Colonic mucosa (tissue), 4 donors: ENCODE measurements at regions not wholly inside any gene's neighbourhood (a gene's known extent, or its start where the extent isn't known, plus 50 kb on each side); places are given as distances from the start of the nearest gene placed in this dataset.

ENCODE experiments used
- DNase-seq: peaks from one replicate; pipeline ENCODE4 v3.0.0-alpha.2; 2020
- H3K27ac ChIP-seq: fragments of 200-600 bp; one replicate; pipeline ENCODE4 v1.8.0; 2021
- H3K27me3 ChIP-seq: fragments of 200-600 bp; one replicate; pipeline ENCODE4 v1.8.0; 2021
- H3K36me3 ChIP-seq: fragments of 200-600 bp; one replicate; pipeline ENCODE4 v1.8.0; 2021
- H3K4me1 ChIP-seq: fragments of 200-600 bp; one replicate; pipeline ENCODE4 v1.8.0; 2021; ENCODE audit warnings: mild to moderate bottlenecking
- H3K4me3 ChIP-seq: fragments of 200-600 bp; one replicate; pipeline ENCODE4 v1.8.0; 2021
- H3K9ac ChIP-seq, 2 donors: one replicate each; pipeline ENCODE4 v1.7.0; 2013; ENCODE audit warnings: control low read depth in 2 of 2, low read depth in 2 of 2, low read length in 2 of 2
- H3K9me3 ChIP-seq: fragments of 200-600 bp; one replicate; pipeline ENCODE4 v1.8.0; 2021
- CTCF ChIP-seq: fragments of 200-600 bp; IDR thresholded peaks from one replicate; pipeline ENCODE4 v1.8.0; 2022; ENCODE audit warnings: antibody characterized with exemption, mild to moderate bottlenecking
- intact Hi-C: fragments of 100-400 bp; cut with DNase I; formaldehyde crosslinking; loops from one replicate; pipeline ENCODE4 v1.14.1; 2022
- donor health status: healthy.
- donor health status: DM: no; HTN: no; CAD: no.
- donor health status: DM: no; HTN: no; CAD: no.

GRCh38 chr3:165389653-165390052, 193.5 kb upstream of the SLITRK3 start:
- Histone ChIP-seq H3K36me3 (no peaks in the 10 kb centered on the region), H3K27me3 (no peaks in the 10 kb centered on the region), H3K27ac (no peak overlapping the region), H3K4me3 (no peak overlapping the region), H3K4me1 (no peaks in the 10 kb centered on the region), H3K9ac (no peak overlapping the region), H3K9me3 (no peaks in the 10 kb centered on the region)
- intact Hi-C loops, result no loop called here
- DNase-seq, result no peak
- TF ChIP-seq CTCF, result no peak

GRCh38 chr3:165389064-165389463, 192.9 kb upstream of the SLITRK3 start:
- H3K36me3 ChIP-seq, result no peaks in the 10 kb centered on the region
- H3K27me3 ChIP-seq, result no peaks in the 10 kb centered on the region
- H3K4me1 ChIP-seq, result no peaks in the 10 kb centered on the region
- H3K4me3 ChIP-seq, result no peak overlapping the region
- H3K9ac ChIP-seq, result no peak overlapping the region
- H3K9me3 ChIP-seq, result no peaks in the 10 kb centered on the region
- no peak for TF ChIP-seq CTCF
- DNase-seq, result no peak
- intact Hi-C loops, result no loop called here
- H3K27ac ChIP-seq, result no peak overlapping the region

GRCh38 chr3:165383381-165383780, 187.2 kb upstream of the SLITRK3 start:
- H3K4me1 ChIP-seq, result no peaks in the 10 kb centered on the region
- no peaks in the 10 kb centered on the region for H3K27me3 ChIP-seq
- intact Hi-C loops, result no loop called here
- H3K27ac ChIP-seq, result no peak overlapping the region
- no peak for TF ChIP-seq CTCF
- H3K36me3 ChIP-seq, result no peaks in the 10 kb centered on the region
- H3K4me3 ChIP-seq, result no peak overlapping the region
- no peaks in the 10 kb centered on the region for H3K9me3 ChIP-seq
- H3K9ac ChIP-seq, result no peak overlapping the region
- DNase-seq, result no peak

GRCh38 chr3:165382672-165383071, 186.5 kb upstream of the SLITRK3 start:
- intact Hi-C loops, result no loop called here
- Histone ChIP-seq H3K4me1 (no peaks in the 10 kb centered on the region), H3K9me3 (no peaks in the 10 kb centered on the region), H3K4me3 (no peak overlapping the region), H3K27me3 (no peaks in the 10 kb centered on the region), H3K27ac (no peak overlapping the region), H3K9ac (no peak overlapping the region), H3K36me3 (no peaks in the 10 kb centered on the region)
- TF ChIP-seq CTCF, result no peak
- DNase-seq, result no peak

GRCh38 chr3:165378761-165379160, 182.6 kb upstream of the SLITRK3 start:
- H3K9me3 ChIP-seq, result no peaks in the 10 kb centered on the region
- no peak for DNase-seq
- H3K4me1 ChIP-seq, result no peaks in the 10 kb centered on the region
- no peak overlapping the region for H3K27ac ChIP-seq
- intact Hi-C loops, result no loop called here
- H3K4me3 ChIP-seq, result no peak overlapping the region
- no peaks in the 10 kb centered on the region for H3K36me3 ChIP-seq
- no peak overlapping the region for H3K9ac ChIP-seq
- H3K27me3 ChIP-seq, result no peaks in the 10 kb centered on the region
- no peak for TF ChIP-seq CTCF

- no peak for TF ChIP-seq CTCF
- no peaks in the 10 kb centered on the region for H3K27me3 ChIP-seq
- no peak overlapping the region for H3K4me3 ChIP-seq
- H3K36me3 ChIP-seq, result no peaks in the 10 kb centered on the region
- no peak overlapping the region for H3K27ac ChIP-seq
- no peaks in the 10 kb centered on the region for H3K9me3 ChIP-seq
- DNase-seq, result no peak
- intact Hi-C loops, result no loop called here
- H3K9ac ChIP-seq, result no peak overlapping the region
- H3K4me1 ChIP-seq, result no peaks in the 10 kb centered on the region
Measured at GRCh38 chr3:165359005-165359404, 162.8 kb upstream of the SLITRK3 start.
